ENCODE measurements at regions not wholly inside any gene's neighbourhood (a gene's known extent, or its start where the extent isn't known, plus 50 kb on each side); places are given as distances from the start of the nearest gene placed in this dataset.
"Not testable (repeated sequence)": the region's sequence is repeated elsewhere in the genome, so short reads cannot be mapped to it uniquely, and the experiment has no call there.

DNA sequence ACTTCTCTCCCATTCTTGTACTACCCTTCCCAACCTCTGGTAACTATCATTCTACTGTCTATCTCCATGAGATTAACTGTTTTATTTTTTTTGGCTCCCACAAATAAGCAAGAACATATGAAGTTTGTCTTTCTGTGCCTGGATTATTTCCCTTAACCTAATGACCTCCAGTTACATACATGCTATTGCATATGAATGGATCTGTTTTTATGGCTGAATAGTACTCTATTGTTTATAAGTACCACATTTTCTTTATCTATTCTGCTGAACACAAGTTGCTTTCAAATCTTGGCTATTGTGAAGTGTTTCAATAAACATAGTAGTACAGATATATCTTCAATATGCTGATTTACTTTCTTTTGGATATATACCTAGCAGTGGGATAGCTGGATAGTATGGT is 376.6 kb upstream of the KCND2 start:
- H3K27me3 ChIP-seq (ENCODE audit: insufficient read depth in 3 of 3, low read length in 2 of 3), result no peaks in the 10 kb centered on the region
- no peaks in the 10 kb centered on the region for H3K36me3 ChIP-seq (ENCODE audit: insufficient read depth in 1 of 2, low read depth in 1 of 2)
- TF ChIP-seq, protein P1, sequence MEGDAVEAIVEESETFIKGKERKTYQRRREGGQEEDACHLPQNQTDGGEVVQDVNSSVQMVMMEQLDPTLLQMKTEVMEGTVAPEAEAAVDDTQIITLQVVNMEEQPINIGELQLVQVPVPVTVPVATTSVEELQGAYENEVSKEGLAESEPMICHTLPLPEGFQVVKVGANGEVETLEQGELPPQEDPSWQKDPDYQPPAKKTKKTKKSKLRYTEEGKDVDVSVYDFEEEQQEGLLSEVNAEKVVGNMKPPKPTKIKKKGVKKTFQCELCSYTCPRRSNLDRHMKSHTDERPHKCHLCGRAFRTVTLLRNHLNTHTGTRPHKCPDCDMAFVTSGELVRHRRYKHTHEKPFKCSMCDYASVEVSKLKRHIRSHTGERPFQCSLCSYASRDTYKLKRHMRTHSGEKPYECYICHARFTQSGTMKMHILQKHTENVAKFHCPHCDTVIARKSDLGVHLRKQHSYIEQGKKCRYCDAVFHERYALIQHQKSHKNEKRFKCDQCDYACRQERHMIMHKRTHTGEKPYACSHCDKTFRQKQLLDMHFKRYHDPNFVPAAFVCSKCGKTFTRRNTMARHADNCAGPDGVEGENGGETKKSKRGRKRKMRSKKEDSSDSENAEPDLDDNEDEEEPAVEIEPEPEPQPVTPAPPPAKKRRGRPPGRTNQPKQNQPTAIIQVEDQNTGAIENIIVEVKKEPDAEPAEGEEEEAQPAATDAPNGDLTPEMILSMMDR (IDR thresholded peaks at IDR 0.05), result no peak
- H3K4me3 ChIP-seq, result no peak overlapping the region
- H3K27ac ChIP-seq, result no peak overlapping the region
- DNase-seq, result no peak
- no peaks in the 10 kb centered on the region for H3K4me1 ChIP-seq
- no peak for ATAC-seq
- intact Hi-C loops (cut with DNase I), result no loop called here
- no peaks in the 10 kb centered on the region for H3K9me3 ChIP-seq

DNA sequence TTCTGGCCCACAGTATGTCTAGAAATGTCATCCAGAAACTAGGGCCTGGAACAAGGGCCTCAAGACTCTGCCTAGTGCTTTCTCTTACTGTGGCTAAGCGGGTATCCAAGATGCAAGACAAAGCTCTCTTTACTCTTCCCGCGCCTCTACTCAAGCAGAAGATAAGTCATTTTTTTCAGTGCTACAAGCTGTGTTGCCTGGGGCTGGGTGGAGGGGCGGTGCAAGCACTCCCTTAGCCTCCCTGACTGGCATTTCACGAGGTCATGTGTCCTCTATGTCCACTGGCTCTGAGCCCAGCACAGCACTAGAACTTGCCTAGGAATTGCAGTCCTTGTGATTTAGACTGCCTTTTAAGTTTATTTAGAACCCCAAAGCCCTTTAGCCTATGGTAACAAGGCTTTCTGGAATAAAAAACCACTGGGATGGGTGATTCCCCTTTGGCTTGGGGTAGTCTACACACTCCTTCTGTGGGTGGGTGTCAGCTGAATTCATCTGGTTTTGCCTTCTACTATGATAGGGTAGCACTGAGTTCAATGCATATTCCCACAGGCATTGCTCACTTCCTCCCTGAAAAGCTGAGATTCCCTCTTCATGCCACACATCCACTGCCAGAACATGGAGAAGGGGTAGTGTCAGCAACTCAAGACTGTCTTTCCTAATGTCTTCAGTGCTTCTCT is 371.8 kb upstream of the KCND2 start:
- Histone ChIP-seq H3K27me3 (ENCODE audit: insufficient read depth in 3 of 3, low read length in 2 of 3) (no peaks in the 10 kb centered on the region), H3K36me3 (ENCODE audit: insufficient read depth in 1 of 2, low read depth in 1 of 2) (no peaks in the 10 kb centered on the region), H3K4me1 (no peaks in the 10 kb centered on the region), H3K4me3 (no peak overlapping the region), H3K9me3 (no peaks in the 10 kb centered on the region), H3K27ac (no peak overlapping the region)
- DNase-seq, result no peak
- intact Hi-C loops (cut with DNase I), result no loop called here
- TF ChIP-seq, protein P1 (IDR thresholded peaks at IDR 0.05), result no peak
- no peak for ATAC-seq
- 80 to 85% (median 82%) methylated on average over 5 of the region's 5 CpGs for WGBS, 3 donors

DNA sequence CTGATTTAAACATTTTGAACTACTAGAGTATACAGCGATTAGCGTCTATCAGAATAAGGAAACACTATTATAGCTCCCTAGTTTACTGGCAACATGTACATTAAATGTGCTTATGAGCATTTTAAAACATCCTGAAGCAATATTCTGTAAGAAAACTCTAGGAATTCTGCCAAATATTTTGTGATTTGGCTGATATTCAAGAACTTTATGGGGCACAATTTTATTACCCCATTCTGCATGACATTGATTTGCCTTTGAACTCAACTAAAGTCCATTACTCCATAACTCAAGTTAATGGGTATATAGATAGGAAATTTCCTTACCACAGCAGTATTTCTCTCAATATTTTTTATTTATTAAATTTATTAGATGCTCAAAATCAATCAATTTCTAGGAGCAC is 369.9 kb upstream of the KCND2 start:
- no peaks in the 10 kb centered on the region for H3K27me3 ChIP-seq (ENCODE audit: insufficient read depth in 3 of 3, low read length in 2 of 3)
- TF ChIP-seq, protein P1 (IDR thresholded peaks at IDR 0.05), result no peak
- H3K4me3 ChIP-seq, result no peak overlapping the region
- ATAC-seq (no peak), DNase-seq (no peak)
- H3K36me3 ChIP-seq (ENCODE audit: insufficient read depth in 1 of 2, low read depth in 1 of 2), result no peaks in the 10 kb centered on the region
- WGBS, 3 donors, result 83 to 92% (median 84%) methylated on average over 2 of the region's 2 CpGs
- no peak overlapping the region for H3K27ac ChIP-seq
- intact Hi-C loops (cut with DNase I), result no loop called here
- H3K9me3 ChIP-seq, result no peaks in the 10 kb centered on the region
- no peaks in the 10 kb centered on the region for H3K4me1 ChIP-seq

DNA sequence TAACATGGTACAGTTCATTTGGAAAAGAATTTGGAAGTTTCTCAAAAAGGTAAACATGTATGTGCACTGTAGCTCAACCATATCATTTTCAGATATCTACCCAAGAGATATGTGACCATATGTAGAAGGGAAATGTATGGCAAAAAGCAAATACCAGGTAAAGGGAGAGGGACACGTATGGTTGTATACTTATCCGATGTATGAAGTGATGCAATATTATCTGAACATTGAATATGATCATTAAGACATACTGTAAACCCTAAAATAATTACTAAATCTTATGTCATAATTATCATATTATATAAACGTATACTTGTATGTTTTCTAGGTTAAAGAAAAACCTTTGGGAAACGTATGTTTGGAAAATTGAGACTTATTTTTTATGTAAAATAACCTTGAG is 367.5 kb upstream of the KCND2 start:
- Histone ChIP-seq H3K9me3 (no peaks in the 10 kb centered on the region), H3K4me1 (no peaks in the 10 kb centered on the region), H3K4me3 (no peak overlapping the region), H3K27ac (no peak overlapping the region), H3K27me3 (ENCODE audit: insufficient read depth in 3 of 3, low read length in 2 of 3) (no peaks in the 10 kb centered on the region), H3K36me3 (ENCODE audit: insufficient read depth in 1 of 2, low read depth in 1 of 2) (no peaks in the 10 kb centered on the region)
- 81 to 84% (median 84%) methylated on average over 4 of the region's 4 CpGs for WGBS, 3 donors
- intact Hi-C loops (cut with DNase I), result no loop called here
- DNase-seq (no peak), ATAC-seq (no peak)
- TF ChIP-seq, protein P1 (IDR thresholded peaks at IDR 0.05), result no peak

DNA sequence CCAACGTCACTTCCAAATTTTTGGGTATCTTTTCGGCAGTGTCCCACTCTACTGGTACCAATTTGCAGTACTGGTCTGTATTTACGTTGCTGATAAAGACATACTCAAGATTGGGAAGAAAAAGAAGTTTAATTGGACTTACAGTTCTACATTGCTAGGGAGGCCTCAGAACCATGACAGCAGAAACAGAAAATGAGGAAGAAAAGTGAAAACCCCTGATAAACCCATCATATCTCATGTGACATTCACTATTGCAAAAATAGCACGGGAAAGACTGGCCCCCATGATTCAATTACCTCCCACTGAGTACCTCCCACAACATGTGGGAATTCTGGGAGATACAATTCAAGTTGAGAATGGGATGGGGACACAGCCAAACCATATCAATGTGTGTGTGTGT is 364.0 kb upstream of the KCND2 start:
- Histone ChIP-seq H3K4me3 (no peak overlapping the region), H3K27ac (no peak overlapping the region), H3K36me3 (ENCODE audit: insufficient read depth in 1 of 2, low read depth in 1 of 2) (no peaks in the 10 kb centered on the region), H3K4me1 (no peaks in the 10 kb centered on the region), H3K9me3 (peaks cover 2% of the 10 kb centered on the region), H3K27me3 (ENCODE audit: insufficient read depth in 3 of 3, low read length in 2 of 3) (no peaks in the 10 kb centered on the region)
- no peak for DNase-seq
- ATAC-seq, result no peak
- TF ChIP-seq, protein P1 (IDR thresholded peaks at IDR 0.05), result no peak
- 80 to 81% (median 80%) methylated on average over 4 of the region's 4 CpGs for WGBS, 3 donors
- intact Hi-C loops (cut with DNase I), result no loop called here

DNA sequence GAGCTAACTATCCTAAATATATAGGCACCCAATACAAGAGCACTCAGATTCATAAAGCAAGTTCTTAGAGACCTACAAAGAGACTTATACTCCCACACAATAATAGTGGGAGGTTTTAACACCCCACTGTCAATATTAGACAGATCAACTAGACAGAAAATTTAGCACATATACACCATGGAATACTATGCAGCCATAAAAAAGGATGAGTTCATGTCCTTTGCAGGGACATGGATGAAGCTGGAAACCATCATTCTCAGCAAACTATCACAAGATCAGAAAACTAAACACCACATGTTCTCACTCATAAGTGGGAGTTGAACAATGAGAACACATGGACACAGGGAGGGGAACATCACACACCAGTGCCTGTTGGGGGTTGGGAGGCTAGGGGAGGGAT is 358.9 kb upstream of the KCND2 start:
- H3K27me3 ChIP-seq (ENCODE audit: insufficient read depth in 3 of 3, low read length in 2 of 3); H3K27ac ChIP-seq; H3K9me3 ChIP-seq; intact Hi-C loops (cut with DNase I); DNase-seq; ATAC-seq; H3K4me3 ChIP-seq; H3K36me3 ChIP-seq (ENCODE audit: insufficient read depth in 1 of 2, low read depth in 1 of 2); H3K4me1 ChIP-seq: not testable (repeated sequence)
